ENCODE measurements at regions not wholly inside any gene's neighbourhood (a gene's known extent, or its start where the extent isn't known, plus 50 kb on each side); places are given as distances from the start of the nearest gene placed in this dataset.

DNA sequence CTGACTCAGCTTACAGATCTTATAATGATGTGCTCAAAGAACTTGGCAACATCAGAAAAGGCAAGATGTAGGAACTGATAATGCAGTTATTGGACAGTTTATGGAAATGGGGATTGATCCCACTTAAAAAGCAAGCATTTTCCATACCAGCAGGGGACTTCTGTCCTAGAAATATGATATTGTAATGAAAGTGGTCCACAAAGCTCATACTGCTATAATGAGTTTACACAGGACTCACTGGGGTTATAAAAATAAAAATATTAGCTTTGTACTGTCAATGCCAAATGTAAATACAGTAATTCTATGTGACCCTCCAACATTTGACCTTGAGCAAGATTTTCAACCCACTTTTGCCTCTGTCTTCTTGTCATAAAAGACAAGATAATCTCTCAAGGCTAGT is 145.5 kb upstream of the SEM1 start:
- no peak for DNase-seq (ENCODE audit: extremely low read depth, low read depth)
- TF ChIP-seq, protein P1, sequence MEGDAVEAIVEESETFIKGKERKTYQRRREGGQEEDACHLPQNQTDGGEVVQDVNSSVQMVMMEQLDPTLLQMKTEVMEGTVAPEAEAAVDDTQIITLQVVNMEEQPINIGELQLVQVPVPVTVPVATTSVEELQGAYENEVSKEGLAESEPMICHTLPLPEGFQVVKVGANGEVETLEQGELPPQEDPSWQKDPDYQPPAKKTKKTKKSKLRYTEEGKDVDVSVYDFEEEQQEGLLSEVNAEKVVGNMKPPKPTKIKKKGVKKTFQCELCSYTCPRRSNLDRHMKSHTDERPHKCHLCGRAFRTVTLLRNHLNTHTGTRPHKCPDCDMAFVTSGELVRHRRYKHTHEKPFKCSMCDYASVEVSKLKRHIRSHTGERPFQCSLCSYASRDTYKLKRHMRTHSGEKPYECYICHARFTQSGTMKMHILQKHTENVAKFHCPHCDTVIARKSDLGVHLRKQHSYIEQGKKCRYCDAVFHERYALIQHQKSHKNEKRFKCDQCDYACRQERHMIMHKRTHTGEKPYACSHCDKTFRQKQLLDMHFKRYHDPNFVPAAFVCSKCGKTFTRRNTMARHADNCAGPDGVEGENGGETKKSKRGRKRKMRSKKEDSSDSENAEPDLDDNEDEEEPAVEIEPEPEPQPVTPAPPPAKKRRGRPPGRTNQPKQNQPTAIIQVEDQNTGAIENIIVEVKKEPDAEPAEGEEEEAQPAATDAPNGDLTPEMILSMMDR (IDR thresholded peaks at IDR 0.05; ENCODE audit: low read depth, low read length): no peak

DNA sequence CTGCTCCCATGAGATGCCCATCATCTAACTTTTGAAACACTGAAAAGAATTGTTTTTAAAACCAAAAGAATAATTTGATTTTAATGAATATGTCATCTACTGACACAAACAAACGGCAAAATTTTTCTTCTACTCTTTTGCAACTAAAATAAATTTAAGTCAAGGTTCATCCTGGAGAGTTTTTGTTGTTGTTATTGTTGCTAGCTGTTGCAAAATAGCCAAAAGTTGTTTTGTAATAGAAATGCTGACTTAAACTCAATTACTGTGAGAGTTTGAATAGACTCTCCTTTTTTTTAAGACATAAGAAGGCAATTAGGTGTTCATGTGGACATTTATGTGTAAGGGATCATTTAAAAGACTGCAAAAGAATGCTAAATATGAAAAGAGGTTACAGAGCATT is 146.0 kb upstream of the SEM1 start:
- TF ChIP-seq, protein P1 (IDR thresholded peaks at IDR 0.05; ENCODE audit: low read depth, low read length): no peak
- DNase-seq (ENCODE audit: extremely low read depth, low read depth): no peak

DNA sequence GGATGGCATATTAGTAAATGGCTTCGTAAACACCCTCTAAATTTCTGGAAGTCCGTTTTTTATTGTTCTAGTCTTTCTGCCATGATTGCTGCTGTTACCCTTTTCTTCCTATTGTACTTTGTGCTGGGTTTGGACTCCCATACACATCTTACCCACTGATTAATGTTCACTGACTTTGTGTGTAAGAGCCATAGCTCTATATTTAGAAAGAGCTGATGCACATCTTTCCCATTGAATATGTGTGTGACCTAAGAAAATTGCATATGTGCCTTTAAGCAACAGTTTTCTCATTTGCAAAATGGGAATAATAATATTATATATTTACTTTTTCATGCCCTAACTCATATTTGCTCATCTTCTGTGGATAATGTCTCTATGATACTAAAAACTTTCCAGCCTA is 135.8 kb upstream of the DLX6 start:
- TF ChIP-seq, protein P1 (IDR thresholded peaks at IDR 0.05; ENCODE audit: low read depth, low read length): no peak
- DNase-seq (ENCODE audit: extremely low read depth, low read depth): no peak

DNA sequence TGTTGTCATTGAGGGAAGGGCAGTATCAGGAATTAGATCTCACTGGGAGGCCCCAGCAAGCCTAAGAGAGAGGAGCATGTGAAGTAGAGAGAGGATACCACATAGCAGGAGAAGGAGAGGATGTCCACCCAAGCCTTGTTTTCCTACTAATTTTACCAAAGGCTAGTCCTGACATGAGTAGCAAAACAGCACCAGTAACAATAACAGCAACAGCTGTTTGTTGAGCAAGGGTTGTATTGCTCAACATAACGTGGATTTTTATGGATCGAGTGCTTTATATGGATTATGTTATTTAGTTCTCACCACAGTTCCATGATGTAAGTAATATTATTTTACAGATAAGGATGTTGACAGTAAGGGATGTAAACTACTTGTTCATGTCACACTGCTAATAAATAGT is 135.2 kb upstream of the DLX6 start:
- TF ChIP-seq, protein P1 (IDR thresholded peaks at IDR 0.05; ENCODE audit: low read depth, low read length): no peak
- DNase-seq (ENCODE audit: extremely low read depth, low read depth): no peak

DNA sequence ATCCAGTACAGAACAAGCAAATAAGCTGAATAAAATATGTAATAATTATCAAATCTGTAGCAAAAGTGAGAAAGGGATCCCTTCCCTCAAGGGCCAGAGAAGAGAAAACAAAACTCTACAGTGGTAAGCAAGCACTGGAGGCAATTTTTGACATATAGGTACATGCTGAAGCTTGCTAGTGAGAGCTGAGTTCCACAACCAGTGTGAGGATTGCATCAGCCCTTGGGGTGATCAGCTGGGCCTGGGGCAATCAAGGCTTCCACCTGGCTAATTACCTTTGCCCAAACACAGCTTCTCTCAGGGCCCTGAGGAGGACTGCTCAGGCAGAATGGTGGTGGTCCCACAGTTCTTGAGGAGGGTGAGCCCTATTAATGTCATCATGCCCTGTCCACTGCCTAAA is 134.4 kb upstream of the DLX6 start:
- DNase-seq (ENCODE audit: extremely low read depth, low read depth): no peak
- TF ChIP-seq, protein P1 (IDR thresholded peaks at IDR 0.05; ENCODE audit: low read depth, low read length): no peak

DNA sequence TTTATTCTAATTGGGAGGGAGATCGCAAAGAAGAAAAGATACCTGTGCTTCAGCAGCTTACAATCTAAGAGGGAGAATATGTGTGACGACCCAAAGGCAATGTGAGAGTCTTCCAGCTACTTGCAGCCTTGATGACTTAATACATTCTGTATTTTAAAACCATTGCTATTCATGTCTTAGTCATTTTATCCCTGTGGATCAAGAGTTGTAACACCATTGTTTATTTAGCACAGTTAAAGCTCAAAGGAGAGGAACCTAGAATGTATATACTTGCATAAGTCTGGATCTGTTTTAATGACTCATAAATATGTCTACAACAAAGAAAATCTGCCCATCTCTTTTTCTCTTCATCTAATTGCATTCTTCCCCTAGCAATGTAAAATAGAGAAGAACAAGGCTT is 117.9 kb upstream of the DLX6 start:
- DNase-seq (ENCODE audit: extremely low read depth, low read depth): no peak
- TF ChIP-seq, protein P1 (IDR thresholded peaks at IDR 0.05; ENCODE audit: low read depth, low read length): no peak

DNA sequence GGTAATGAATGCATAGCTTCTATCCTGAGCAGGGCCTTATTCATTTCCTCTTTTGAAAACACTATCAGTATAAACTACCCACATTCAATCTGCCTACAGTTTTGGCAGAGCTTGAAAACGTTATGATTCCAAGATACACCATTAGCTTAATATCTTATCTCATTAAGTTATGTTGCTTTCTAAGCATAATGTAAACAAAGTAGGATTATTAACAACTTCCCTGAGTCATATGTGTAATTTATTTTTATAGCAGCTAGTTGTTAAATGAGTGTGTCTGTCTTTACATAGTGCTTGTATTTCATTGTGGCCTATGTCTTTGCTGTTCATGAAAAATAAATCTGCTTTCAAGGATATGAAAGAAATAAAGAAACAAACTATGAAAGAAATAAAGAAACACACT is 106.2 kb upstream of the DLX6 start:
- DNase-seq (ENCODE audit: extremely low read depth, low read depth): no peak
- TF ChIP-seq, protein P1 (IDR thresholded peaks at IDR 0.05; ENCODE audit: low read depth, low read length): no peak

All from AG09319 (cell line).